GM12878 (cell line): ENCODE measurements at regions not wholly inside any gene's neighbourhood (a gene's known extent, or its start where the extent isn't known, plus 50 kb on each side); places are given as distances from the start of the nearest gene placed in this dataset.

Experiments
- ATAC-seq: fragments of 200-7000 bp; cut with Tn5 transposase; 3 replicates; pipeline ENCODE4 v1.9.1; 2020; ENCODE audit warnings: mild to moderate bottlenecking, moderate library complexity
- BruUV-seq: library from RNA; stranded (reverse); fragments of 400-500 nt; replicated peaks from 2 replicates; lab custom pipeline; 2021; lab: Mats Ljungman, UMichigan
- CTCF ChIA-PET: fragments of 300-600 bp; sonication (Branson Sonifier 250); formaldehyde crosslinking; extraction: SDS; loops from one replicate; lab custom pipeline; 2021; ENCODE audit warnings: inconsistent platforms; lab: Yijun Ruan, JAX
- POLR2A ChIA-PET: fragments of 350-600 bp; formaldehyde crosslinking; extraction: SDS; loops from one replicate; lab custom pipeline; 2021; ENCODE audit warnings: inconsistent platforms; lab: Charles Lee
- RAD21 ChIA-PET: fragments of 300-600 bp; sonication (Branson Sonifier 250); formaldehyde crosslinking; loops from one replicate; lab custom pipeline; 2023; ENCODE audit warnings: antibody characterized with exemption; ENCODE audit not compliant: unreplicated experiment; lab: Charles Lee
- SMC1A ChIA-PET: fragments of 300-600 bp; sonication (Branson Sonifier 250); formaldehyde crosslinking; loops from one replicate; lab custom pipeline; 2023; ENCODE audit not compliant: unreplicated experiment, uncharacterized antibody; lab: Charles Lee
- DNase-seq: peaks from one replicate; pipeline ENCODE4 v3.0.0-alpha.2; 2011; ENCODE audit warnings: low read depth, low spot score
- FAIRE-seq: peaks from 3 replicates; lab custom pipeline; 2011; peaks lifted over from hg19 to GRCh38; lab: Jason Lieb, UNC
- H2AFZ ChIP-seq: 2 replicates; pipeline ENCODE4 v1.6.0; 2011; ENCODE audit warnings: low read depth, low read length, control low read depth; ENCODE audit not compliant: control insufficient read depth
- H3K27ac ChIP-seq: 2 replicates; pipeline ENCODE4 v1.5.1; 2011; ENCODE audit warnings: control low read depth; ENCODE audit not compliant: control insufficient read depth, insufficient read depth
- H3K27me3 ChIP-seq, 2 experiments: replicated peaks in 1 of 2; 2 replicates each; pipeline versions ENCODE4 v1.6.0 to v1.6.1; 2011; ENCODE audit warnings: low read length in 1 of 2; ENCODE audit not compliant: control insufficient read depth in 2 of 2, insufficient read depth in 2 of 2
- H3K36me3 ChIP-seq, 2 experiments: 2 replicates each; pipeline ENCODE4 v1.5.1; 2011; ENCODE audit warnings: low read length in 1 of 2; ENCODE audit not compliant: control insufficient read depth in 2 of 2, insufficient read depth in 2 of 2
- H3K4me1 ChIP-seq: 2 replicates; pipeline ENCODE4 v1.6.1; 2011; ENCODE audit warnings: mild to moderate bottlenecking, low read length, moderate library complexity, mixed read lengths; ENCODE audit not compliant: control insufficient read depth, insufficient read depth
- H3K4me2 ChIP-seq: 2 replicates; pipeline ENCODE4 v1.6.0; 2011; ENCODE audit warnings: control low read depth; ENCODE audit not compliant: control insufficient read depth, insufficient read depth
- H3K4me3 ChIP-seq: fragments of 200-600 bp; sonication (generic); 2 replicates; pipeline ENCODE4 v1.5.1; 2016
- H3K79me2 ChIP-seq: 2 replicates; pipeline ENCODE4 v1.6.0; 2011; ENCODE audit warnings: low read length; ENCODE audit not compliant: control insufficient read depth, insufficient read depth
- H3K9ac ChIP-seq: 2 replicates; pipeline ENCODE4 v1.8.0; 2011; ENCODE audit warnings: low read length, control low read depth, mixed read lengths; ENCODE audit not compliant: control insufficient read depth, insufficient read depth
- H3K9me3 ChIP-seq: replicated peaks from 3 replicates; pipeline ENCODE4 v1.5.1; 2011; ENCODE audit warnings: mild to moderate bottlenecking, low read length; ENCODE audit not compliant: control insufficient read depth, insufficient read depth
- H4K20me1 ChIP-seq: 2 replicates; pipeline ENCODE4 v1.6.0; 2011; ENCODE audit not compliant: control insufficient read depth, insufficient read depth
- CHD1 ChIP-seq: IDR thresholded peaks from 2 replicates; pipeline ENCODE4 v1.6.1; 2012; ENCODE audit warnings: low read depth, low read length, improper control_type of control experiment
- MEF2B ChIP-seq: fragments of 450-650 bp; IDR thresholded peaks from 2 replicates; pipeline ENCODE4 v1.6.1; 2018; ENCODE audit warnings: mild to moderate bottlenecking, moderate library complexity; ENCODE audit not compliant: partially characterized antibody, poor library complexity, severe bottlenecking
- PAX5 ChIP-seq: IDR thresholded peaks from 2 replicates; pipeline ENCODE4 v1.6.1; 2011; ENCODE audit warnings: low read depth, low read length, borderline replicate concordance
- RAD21 ChIP-seq: IDR thresholded peaks from 2 replicates; pipeline ENCODE4 v1.6.1; 2011; ENCODE audit warnings: mild to moderate bottlenecking, low read depth, low read length, moderate library complexity; ENCODE audit not compliant: insufficient read depth
- RAD51 ChIP-seq: fragments of 450-650 bp; IDR thresholded peaks from 2 replicates; pipeline ENCODE4 v1.6.1; 2016; ENCODE audit warnings: moderate library complexity, mild to moderate bottlenecking, inconsistent platforms
- RCOR1 ChIP-seq: conservative IDR thresholded peaks from 2 replicates; pipeline ENCODE4 v1.6.1; 2012; ENCODE audit warnings: low read depth, low read length, improper control_type of control experiment
- SPI1 ChIP-seq: IDR thresholded peaks from 2 replicates; pipeline ENCODE4 v1.6.1; 2011; ENCODE audit warnings: low read depth, mild to moderate bottlenecking, low read length, moderate library complexity, borderline replicate concordance; ENCODE audit not compliant: insufficient read depth
- SREBF2 ChIP-seq: IDR thresholded peaks from 2 replicates; pipeline ENCODE4 v1.6.1; 2012; ENCODE audit warnings: mild to moderate bottlenecking, low read length
- TAF1 ChIP-seq: IDR thresholded peaks from 2 replicates; pipeline ENCODE4 v1.6.1; 2011; ENCODE audit warnings: mild to moderate bottlenecking, low read depth, low read length, borderline replicate concordance
- ZBED1 ChIP-seq: IDR thresholded peaks from 2 replicates; pipeline ENCODE4 v1.6.1; 2016; ENCODE audit warnings: borderline replicate concordance
- ZNF274 ChIP-seq: IDR thresholded peaks from one replicate; pipeline ENCODE4 v1.8.0; 2011; ENCODE audit not compliant: insufficient read length, insufficient read depth
- ZNF622 ChIP-seq: fragments of 450-650 bp; IDR thresholded peaks from 2 replicates; pipeline ENCODE4 v1.6.1; 2017; ENCODE audit warnings: mild to moderate bottlenecking, inconsistent platforms
- ZNF687 ChIP-seq: fragments of 450-650 bp; IDR thresholded peaks from 2 replicates; pipeline ENCODE4 v1.6.1; 2017; ENCODE audit warnings: mild to moderate bottlenecking, moderate library complexity
- WGBS: methylation state at CpG from one replicate; pipeline ENCODE4 v1.1.6; 2016; ENCODE audit warnings: low lambda C conversion rate; ENCODE audit not compliant: insufficient replicate concordance, insufficient coverage; ENCODE audit errors: missing lambda C conversion rate; 5-methylcytosine and 5-hydroxymethylcytosine counted together
- in situ Hi-C: fragments of 300-500 bp; cut with MboI; formaldehyde crosslinking; loops from 9 replicates; pipeline ENCODE4 v1.14.3; 2018; ENCODE audit warnings: mixed read lengths
- intact Hi-C: fragments of 100-400 bp; cut with micrococcal nuclease; formaldehyde crosslinking; loops from one replicate; pipeline ENCODE4 v1.14.2; 2022; ENCODE audit not compliant: unreplicated experiment
- TF ChIP-seq, protein P1 (sequence below): IDR thresholded peaks from 2 replicates; pipeline ENCODE4 v1.6.1; 2012; ENCODE audit warnings: improper control_type of control experiment, low read depth, low read length; ENCODE audit not compliant: insufficient replicate concordance
- TF ChIP-seq, protein P2 (sequence below): fragments of 150-350 bp; IDR thresholded peaks from 2 replicates; pipeline ENCODE4 v1.6.1; 2014; ENCODE audit warnings: mild to moderate bottlenecking, low read depth, low read length

- Histone ChIP-seq H4K20me1 (no peaks in the 10 kb centered on the region), H3K79me2 (no peaks in the 10 kb centered on the region), H3K36me3 (no peaks in the 10 kb centered on the region), H3K4me3 (no peak overlapping the region), H2AFZ (no peak overlapping the region), H3K4me1 (no peaks in the 10 kb centered on the region), H3K4me2 (no peak overlapping the region), H3K9ac (no peak overlapping the region), H3K9me3 (no peaks in the 10 kb centered on the region), H3K27me3 (no peaks in the 10 kb centered on the region), H3K27ac (no peak overlapping the region)
- ChIA-PET SMC1A (interaction anchor here (0.6 to 1.1 kb wide), 2 partner anchors 11 to 14 kb away, joined by 3 to 4 read pairs; no protein-coding TSS in a partner anchor), POLR2A (no interaction called here), CTCF (interaction anchor here (0.8 to 1.5 kb wide), 2 partner anchors 12 to 14 kb away, joined by 3 to 4 read pairs; no protein-coding TSS in a partner anchor), RAD21 (no interaction called here)
- ATAC-seq, result no peak
- WGBS, result 76% methylated on average over 2 of the region's 2 CpGs
- intact Hi-C loops, result no loop called here
- no peak for FAIRE-seq
- no peak for DNase-seq
- BruUV-seq, result no TSS peak
- in situ Hi-C loops, result no loop called here
- TF ChIP-seq ZNF687 (no peak), SREBF2 (no peak), ZNF274 (no peak), RAD51 (no peak), SPI1 (no peak), CHD1 (no peak), ZNF622 (no peak), RCOR1 (no peak), PAX5 (no peak), RAD21 (no peak), ZBED1 (no peak), MEF2B (no peak), TAF1 (no peak)
- TF ChIP-seq, protein P1, sequence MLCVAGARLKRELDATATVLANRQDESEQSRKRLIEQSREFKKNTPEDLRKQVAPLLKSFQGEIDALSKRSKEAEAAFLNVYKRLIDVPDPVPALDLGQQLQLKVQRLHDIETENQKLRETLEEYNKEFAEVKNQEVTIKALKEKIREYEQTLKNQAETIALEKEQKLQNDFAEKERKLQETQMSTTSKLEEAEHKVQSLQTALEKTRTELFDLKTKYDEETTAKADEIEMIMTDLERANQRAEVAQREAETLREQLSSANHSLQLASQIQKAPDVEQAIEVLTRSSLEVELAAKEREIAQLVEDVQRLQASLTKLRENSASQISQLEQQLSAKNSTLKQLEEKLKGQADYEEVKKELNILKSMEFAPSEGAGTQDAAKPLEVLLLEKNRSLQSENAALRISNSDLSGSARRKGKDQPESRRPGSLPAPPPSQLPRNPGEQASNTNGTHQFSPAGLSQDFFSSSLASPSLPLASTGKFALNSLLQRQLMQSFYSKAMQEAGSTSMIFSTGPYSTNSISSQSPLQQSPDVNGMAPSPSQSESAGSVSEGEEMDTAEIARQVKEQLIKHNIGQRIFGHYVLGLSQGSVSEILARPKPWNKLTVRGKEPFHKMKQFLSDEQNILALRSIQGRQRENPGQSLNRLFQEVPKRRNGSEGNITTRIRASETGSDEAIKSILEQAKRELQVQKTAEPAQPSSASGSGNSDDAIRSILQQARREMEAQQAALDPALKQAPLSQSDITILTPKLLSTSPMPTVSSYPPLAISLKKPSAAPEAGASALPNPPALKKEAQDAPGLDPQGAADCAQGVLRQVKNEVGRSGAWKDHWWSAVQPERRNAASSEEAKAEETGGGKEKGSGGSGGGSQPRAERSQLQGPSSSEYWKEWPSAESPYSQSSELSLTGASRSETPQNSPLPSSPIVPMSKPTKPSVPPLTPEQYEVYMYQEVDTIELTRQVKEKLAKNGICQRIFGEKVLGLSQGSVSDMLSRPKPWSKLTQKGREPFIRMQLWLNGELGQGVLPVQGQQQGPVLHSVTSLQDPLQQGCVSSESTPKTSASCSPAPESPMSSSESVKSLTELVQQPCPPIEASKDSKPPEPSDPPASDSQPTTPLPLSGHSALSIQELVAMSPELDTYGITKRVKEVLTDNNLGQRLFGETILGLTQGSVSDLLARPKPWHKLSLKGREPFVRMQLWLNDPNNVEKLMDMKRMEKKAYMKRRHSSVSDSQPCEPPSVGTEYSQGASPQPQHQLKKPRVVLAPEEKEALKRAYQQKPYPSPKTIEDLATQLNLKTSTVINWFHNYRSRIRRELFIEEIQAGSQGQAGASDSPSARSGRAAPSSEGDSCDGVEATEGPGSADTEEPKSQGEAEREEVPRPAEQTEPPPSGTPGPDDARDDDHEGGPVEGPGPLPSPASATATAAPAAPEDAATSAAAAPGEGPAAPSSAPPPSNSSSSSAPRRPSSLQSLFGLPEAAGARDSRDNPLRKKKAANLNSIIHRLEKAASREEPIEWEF, result no peak
- TF ChIP-seq, protein P2, sequence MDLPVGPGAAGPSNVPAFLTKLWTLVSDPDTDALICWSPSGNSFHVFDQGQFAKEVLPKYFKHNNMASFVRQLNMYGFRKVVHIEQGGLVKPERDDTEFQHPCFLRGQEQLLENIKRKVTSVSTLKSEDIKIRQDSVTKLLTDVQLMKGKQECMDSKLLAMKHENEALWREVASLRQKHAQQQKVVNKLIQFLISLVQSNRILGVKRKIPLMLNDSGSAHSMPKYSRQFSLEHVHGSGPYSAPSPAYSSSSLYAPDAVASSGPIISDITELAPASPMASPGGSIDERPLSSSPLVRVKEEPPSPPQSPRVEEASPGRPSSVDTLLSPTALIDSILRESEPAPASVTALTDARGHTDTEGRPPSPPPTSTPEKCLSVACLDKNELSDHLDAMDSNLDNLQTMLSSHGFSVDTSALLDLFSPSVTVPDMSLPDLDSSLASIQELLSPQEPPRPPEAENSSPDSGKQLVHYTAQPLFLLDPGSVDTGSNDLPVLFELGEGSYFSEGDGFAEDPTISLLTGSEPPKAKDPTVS, result no peak
Observed at GRCh38 chr5:120806202-120806601, 342.1 kb downstream of the PRR16 start.
